AG08395 (cell line): ENCODE measurements at regions not wholly inside any gene's neighbourhood (a gene's known extent, or its start where the extent isn't known, plus 50 kb on each side); places are given as distances from the start of the nearest gene placed in this dataset.
"Not testable (repeated sequence)": the region's sequence is repeated elsewhere in the genome, so short reads cannot be mapped to it uniquely, and the experiment has no call there.

Source experiments
- DNase-seq: peaks from one replicate; pipeline ENCODE4 v3.0.0; 2012; ENCODE audit warnings: mixed read lengths, low spot score

GRCh38 chr17:27365329-27365945 is 71.5 kb downstream of the WSB1 start:
- not testable (repeated sequence) for DNase-seq

DNA sequence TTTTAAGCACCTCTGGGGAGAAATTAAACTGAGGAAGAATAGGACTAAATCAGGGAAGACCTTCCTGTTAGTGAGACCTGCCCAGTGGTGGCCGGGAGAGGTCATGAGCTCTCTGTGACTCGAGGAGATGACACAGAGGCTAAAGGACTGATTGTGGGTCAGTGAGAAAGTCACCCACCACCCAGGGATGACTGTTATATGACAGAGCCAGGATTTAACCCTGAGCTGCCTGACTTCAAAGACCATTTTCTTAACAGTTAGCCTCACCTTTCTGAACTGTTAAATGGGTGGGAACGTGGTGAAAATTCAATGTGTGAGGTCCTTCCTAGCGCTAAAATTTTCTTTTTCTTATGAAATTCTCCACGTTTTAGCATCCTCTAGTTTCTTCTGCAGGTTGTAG is 72.5 kb downstream of the WSB1 start:
- DNase-seq = no peak

- DNase-seq = no peak
Observed at GRCh38 chr17:27367121-27367981, 73.4 kb downstream of the WSB1 start.

DNA sequence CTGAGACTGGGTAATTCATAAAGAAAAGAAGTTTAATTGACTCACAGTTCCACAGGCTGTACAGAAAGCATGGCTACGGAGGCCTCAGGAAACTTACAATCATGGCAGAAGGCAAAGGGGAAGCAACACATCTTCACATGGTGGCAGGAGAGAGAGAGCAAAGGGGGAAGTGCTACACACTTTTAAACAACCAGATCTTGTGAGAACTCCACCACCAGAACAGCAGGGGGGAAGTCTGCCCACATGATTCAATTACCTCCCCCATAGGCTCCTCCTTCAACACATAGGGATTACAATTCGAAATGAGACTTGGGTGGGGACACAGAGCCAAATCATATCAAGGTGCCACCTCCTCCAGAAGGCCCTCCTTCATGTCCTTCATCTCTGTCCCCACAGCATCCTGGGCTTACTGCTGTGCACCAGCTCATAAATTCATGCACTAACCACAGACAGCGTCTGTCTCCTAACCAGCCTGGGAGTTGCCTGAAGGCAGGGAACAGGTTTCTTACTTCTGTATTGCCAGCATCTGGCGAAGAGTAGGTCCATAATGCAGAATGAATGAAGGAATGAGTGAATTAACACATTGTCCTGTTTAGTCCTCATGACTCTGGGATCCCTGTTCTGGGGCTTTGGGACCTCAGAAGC is 74.4 kb downstream of the WSB1 start:
- DNase-seq = no peak

- DNase-seq = no peak
Observed at GRCh38 chr17:27368980-27369379, 75.1 kb downstream of the WSB1 start.

GRCh38 chr17:27370776-27371175 is 76.9 kb downstream of the WSB1 start:
- DNase-seq = no peak

DNA sequence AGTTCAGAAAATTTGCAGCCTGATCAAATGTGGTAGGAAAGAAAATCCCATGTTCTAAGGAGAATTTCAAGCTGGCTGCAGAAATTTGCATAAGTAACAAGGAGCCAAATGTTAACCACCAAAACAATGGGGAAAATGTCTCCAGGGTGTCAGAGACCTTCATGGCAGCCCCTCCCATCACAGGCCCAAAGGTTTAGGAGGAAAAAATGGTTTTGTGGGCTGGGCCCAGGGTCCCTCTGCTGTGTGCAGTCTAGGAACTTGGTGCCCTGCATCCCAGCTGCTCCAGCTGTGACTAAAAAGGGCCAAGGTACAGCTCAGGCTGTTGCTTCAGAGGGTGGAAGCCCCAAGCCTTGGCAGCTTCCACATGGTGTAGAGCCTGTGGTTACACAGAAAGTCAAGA is 79.8 kb downstream of the WSB1 start:
- DNase-seq = not testable (repeated sequence)

DNA sequence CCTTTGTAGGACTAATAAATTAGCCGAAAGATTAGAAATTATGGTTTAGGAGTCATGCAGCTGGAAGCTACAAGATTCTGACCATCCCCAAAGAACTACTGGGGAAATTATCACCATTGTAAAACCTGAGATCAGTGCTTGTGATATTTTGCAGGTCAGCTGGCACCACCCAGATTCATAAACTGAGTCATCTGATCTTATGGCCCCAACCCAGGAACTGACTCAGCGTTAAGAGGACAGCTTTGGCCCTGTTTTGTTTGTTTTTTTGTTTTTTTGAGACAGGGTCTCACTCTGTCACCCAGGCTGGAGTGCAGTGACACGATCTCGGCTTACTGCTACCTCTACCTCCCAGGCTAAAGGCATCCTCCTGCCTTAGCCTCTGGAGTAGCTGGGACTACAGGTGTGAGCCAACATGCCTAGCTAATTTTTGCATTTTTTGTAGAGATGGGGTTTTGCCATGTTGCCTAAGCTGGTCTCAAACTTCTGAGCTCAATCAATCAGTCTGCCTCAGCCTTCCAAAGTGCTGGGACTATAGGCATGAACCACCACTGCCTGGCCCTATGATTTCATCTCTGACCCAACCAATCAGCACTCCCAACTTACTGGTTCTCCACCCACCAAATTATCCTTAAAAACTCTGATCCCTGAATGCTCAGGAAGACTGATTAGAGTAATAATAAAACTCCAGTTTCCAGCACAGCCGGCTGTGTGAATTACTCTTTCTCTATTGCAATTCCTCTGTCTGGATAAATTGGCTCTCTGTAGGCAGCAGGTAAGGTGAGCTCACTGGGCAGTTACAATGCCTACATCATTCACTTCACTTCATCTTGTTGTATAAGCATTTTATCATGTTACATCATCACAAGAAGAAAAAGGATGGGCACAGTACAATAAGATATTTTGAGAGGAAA is 79.4 kb upstream of the KSR1 start:
- DNase-seq = peak; percentile 38

DNA sequence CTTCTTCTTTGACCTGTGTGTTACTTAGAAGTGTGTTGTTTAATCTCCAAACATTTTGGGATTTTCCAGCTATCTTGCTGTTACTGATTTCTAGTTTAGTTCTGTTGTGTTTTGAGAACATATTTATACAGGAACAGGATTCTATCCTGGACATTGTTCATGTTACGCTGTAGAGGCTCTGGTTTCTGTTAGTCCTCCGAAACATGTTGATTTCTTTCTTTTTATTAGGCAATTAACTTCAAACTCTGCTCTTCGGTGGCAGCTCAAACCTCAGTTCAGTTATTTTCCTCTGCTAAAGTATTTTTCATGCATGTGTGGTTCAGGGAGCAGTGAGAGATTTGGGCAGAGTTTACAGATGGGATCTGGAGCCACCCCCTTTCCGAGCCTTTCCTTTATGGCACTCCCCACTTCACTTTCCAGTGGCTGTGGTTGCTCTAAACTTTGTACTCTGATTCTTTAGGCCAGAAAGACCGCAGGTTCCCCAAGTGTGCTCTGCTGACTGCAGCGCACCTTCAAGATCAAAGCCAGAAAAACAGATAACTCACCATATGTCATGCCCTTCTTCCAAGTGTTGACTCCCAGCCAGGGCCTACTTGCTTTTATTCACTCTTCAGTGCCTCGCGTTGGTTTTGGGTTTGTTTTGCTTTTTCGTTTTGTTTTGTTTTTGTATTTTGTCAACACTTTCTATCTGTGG is 77.6 kb upstream of the KSR1 start:
- no peak for DNase-seq

DNA sequence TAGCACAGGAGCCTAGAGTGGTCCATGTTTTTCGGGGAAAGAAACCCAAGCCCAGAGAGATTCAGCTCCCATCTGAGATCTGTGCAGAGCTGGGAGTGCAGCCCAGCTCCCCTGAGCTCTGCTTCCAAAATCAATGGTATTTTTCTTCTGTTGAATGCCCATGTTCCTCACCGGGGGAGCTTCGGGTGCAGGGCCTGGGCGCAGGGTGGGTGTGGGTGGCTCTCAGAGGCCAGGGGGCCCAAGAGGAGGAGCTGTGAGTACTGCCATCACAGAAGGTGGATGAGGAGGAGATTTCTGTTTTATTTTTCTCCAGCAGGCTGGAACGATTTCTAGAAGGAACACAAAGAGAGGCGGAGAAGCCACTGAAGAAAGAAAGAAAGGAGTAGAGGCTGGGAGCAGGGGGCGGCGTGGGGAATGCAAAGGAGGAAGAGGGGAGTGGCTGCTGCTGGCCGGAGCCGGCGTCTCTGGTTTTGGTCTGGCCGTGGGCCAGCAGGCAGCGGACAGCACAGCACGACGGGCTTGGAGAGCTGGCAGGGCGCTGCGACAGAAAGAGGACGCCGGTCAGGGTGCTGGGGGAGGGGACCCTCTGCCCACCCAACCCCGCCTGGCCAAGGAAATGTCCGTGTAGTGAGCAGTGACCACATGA is 76.2 kb upstream of the KSR1 start:
- peak; percentile 70 for DNase-seq

GRCh38 chr17:27380551-27380950 is 75.7 kb upstream of the KSR1 start:
- DNase-seq = no peak

- peak; percentile 36 for DNase-seq
Observed at GRCh38 chr17:27381007-27381501, 75.2 kb upstream of the KSR1 start.

DNA sequence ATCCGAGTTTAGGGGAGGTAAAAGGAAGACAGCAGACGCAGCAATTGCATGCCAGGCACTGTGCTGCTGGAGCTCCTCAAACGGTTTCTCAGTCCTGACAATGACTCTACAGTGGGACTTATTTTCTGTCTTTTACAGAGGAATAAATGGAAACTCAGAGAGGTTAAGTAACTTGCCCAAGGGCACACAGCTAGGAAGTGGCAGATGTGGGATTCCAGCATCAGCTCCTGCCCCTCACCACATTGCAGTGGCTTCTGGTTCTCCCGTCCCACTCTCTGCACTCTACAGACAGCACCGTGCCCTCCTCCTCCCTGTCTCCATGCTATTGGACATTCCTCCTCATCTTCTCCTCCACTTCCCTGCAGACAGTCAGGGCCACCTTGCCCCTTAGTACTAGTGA is 74.2 kb upstream of the KSR1 start:
- DNase-seq = no peak

GRCh38 chr17:27384261-27384701 is 72.0 kb upstream of the KSR1 start:
- DNase-seq = peak; percentile 95

GRCh38 chr17:27384726-27385125 is 71.5 kb upstream of the KSR1 start:
- DNase-seq = no peak

GRCh38 chr17:27385626-27386025 is 70.6 kb upstream of the KSR1 start:
- DNase-seq = no peak

DNA sequence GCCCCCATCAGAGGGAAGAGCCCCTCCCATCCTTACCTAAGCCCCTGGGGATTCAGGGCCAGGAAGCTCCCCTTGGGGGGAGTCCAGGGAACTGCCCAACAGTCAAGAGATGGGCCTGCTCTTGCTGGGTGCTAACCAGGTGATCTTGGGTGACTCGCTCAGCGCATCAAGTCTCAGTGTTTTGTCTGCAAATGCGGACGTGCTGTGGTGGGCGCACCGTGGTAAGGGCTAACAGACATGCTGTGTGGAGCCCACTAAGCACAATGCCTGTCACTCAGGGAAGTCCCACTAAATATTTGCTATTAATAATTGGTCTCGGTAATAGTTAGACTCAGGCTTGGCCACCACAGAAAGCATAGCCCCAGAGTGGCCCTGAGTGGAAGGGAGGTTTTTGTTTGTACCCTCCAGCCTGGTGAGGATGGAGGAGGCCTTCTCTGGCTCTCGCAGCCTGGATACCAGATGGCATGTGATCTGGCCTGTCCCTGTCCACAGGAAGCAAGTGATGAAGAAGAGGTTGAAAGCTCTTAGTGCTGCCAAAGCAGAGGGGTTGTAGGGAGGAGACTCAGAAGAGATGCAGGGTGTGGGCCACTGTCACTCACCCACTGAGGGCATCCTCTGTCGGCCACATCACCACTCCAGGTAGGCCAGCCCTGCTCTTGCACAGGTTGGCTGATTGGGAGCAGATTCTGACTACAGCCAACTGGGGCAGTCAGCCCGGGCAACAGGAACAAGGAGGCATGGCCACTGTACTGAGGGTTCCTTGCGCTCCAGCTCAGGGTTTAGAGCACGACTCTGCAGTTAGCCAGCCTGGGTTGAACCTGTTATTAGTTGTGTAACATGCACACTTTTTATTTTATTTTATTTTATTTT is 69.8 kb upstream of the KSR1 start:
- DNase-seq = no peak

GRCh38 chr17:27389542-27390140 is 66.6 kb upstream of the KSR1 start:
- DNase-seq = no peak

DNA sequence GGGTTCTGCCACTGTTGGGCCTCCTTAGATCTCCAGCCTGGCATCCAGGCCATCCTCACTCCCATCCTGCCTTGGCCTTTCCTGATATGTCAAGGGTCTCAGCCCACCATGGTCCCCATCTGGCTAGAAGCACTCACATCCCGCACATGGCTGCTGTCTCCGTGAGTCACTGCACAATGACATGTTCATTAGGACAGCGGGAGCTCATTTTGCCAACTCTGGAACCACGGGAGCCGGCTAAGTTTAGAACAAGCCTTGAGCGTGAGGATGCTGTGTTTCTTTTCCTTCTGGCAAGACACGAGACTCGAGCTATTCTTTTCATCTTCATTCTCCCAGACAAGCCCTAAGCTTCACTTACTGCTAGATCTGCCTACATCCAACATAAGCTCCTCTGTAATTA is 65.7 kb upstream of the KSR1 start:
- DNase-seq = peak; percentile 74
